BE2C (cell line): ENCODE measurements at regions not wholly inside any gene's neighbourhood (a gene's known extent, or its start where the extent isn't known, plus 50 kb on each side); places are given as distances from the start of the nearest gene placed in this dataset.

ENCODE experiments used
- DNase-seq: peaks from one replicate; pipeline ENCODE4 v3.0.0-alpha.2; 2020
- H3K27me3 ChIP-seq: fragments of 250-450 bp; sonication (Bioruptor Pico); 2 replicates; pipeline ENCODE4 v1.5.1; 2020; ENCODE audit warnings: mild to moderate bottlenecking
- H3K36me3 ChIP-seq: fragments of 250-450 bp; sonication (Bioruptor Pico); 2 replicates; pipeline ENCODE4 v1.5.1; 2020; ENCODE audit warnings: mild to moderate bottlenecking
- H3K4me1 ChIP-seq: fragments of 250-450 bp; sonication (Bioruptor Pico); 2 replicates; pipeline ENCODE4 v1.5.1; 2020
- H3K4me3 ChIP-seq: 2 replicates; pipeline ENCODE4 v1.5.1; 2011; ENCODE audit warnings: low read depth, low read length
- H3K9me3 ChIP-seq: fragments of 250-450 bp; sonication (Bioruptor Pico); 2 replicates; pipeline ENCODE4 v1.5.1; 2020
- CTCF ChIP-seq: IDR thresholded peaks from 2 replicates; pipeline ENCODE4 v1.5.1; 2012; ENCODE audit warnings: mild to moderate bottlenecking, low read depth, low read length

GRCh38 chr6:67615796-67616195 is 1019.3 kb upstream of the ADGRB3 start:
- DNase-seq: no peak
- no peaks in the 10 kb centered on the region for H3K27me3 ChIP-seq
- no peaks in the 10 kb centered on the region for H3K36me3 ChIP-seq
- no peak overlapping the region for H3K4me3 ChIP-seq
- no peak for TF ChIP-seq CTCF
- no peaks in the 10 kb centered on the region for H3K4me1 ChIP-seq
- no peaks in the 10 kb centered on the region for H3K9me3 ChIP-seq

DNA sequence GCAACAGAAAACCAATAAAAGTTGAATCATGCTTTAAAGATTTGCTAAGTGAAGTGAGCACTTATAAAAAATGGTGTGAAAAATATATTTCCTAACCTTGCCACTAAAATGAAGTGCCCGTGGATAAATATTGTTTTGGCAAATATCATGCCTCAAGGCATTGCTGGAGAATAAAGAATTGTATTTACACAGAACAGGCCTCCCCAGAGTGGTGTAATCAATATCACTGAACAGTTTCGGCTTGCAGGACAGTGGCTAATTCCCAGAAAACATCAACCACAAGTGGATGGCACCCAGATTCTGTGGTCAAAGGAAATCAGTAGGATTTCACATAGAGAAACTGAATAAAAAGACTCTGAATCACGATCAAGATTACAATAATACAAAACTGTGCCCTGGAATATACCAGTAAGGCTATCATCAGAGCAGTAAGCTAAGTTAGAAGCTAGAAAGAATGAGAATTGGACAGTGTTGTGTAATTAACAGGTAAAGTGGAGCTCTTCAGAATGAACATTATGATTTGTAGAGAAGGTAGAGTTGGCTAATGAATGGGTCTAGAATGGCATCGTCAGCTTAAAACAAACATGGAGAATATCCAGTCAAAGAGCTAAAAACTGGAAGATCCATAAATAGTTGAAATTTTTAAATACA is 1026.9 kb upstream of the ADGRB3 start:
- H3K9me3 ChIP-seq: no peaks in the 10 kb centered on the region
- no peak for TF ChIP-seq CTCF
- no peak for DNase-seq

GRCh38 chr6:67606906-67607828 is 1027.9 kb upstream of the ADGRB3 start:
- no peak for TF ChIP-seq CTCF
- DNase-seq: peak; percentile 6
- Histone ChIP-seq H3K9me3 (no peaks in the 10 kb centered on the region), H3K36me3 (no peaks in the 10 kb centered on the region), H3K4me3 (no peak overlapping the region), H3K4me1 (peaks cover 3% of the 10 kb centered on the region; the same call in 1 of the 2 replicates), H3K27me3 (no peaks in the 10 kb centered on the region)

More for the DNA sequence above, 1026.9 kb upstream of the ADGRB3 start:
- H3K36me3 ChIP-seq: no peaks in the 10 kb centered on the region
- H3K27me3 ChIP-seq: no peaks in the 10 kb centered on the region
- H3K4me3 ChIP-seq: no peak overlapping the region
- peaks cover 3% of the 10 kb centered on the region; the same call in 1 of the 2 replicates for H3K4me1 ChIP-seq

DNA sequence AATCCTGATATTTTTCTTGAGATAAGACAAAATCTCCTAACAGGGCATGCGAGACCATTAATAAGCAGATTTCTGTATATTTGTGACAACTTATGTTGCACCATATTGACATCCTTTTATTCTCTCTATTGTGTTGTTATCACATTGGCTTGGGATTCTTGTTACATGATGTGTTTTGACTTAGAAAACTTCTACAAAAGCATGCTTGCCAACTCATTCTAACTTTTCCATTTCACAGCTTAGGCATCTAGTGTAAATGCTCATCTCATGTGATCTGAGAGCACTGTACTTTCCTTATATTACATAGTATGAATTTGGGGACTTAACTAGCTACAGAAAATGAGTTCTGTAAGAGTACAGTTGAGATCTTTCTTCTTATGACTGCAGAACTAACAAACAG is 1040.7 kb upstream of the ADGRB3 start:
- Histone ChIP-seq H3K36me3 (no peaks in the 10 kb centered on the region), H3K4me3 (no peak overlapping the region), H3K9me3 (no peaks in the 10 kb centered on the region), H3K27me3 (no peaks in the 10 kb centered on the region; the same call in 1 of the 2 replicates), H3K4me1 (no peaks in the 10 kb centered on the region)
- no peak for DNase-seq
- TF ChIP-seq CTCF: no peak

- Histone ChIP-seq H3K4me3 (no peak overlapping the region), H3K27me3 (no peaks in the 10 kb centered on the region; the same call in 1 of the 2 replicates), H3K36me3 (no peaks in the 10 kb centered on the region), H3K4me1 (no peaks in the 10 kb centered on the region), H3K9me3 (no peaks in the 10 kb centered on the region)
- DNase-seq: no peak
- no peak for TF ChIP-seq CTCF
Measured at GRCh38 chr6:67593247-67593646, 1041.8 kb upstream of the ADGRB3 start.

GRCh38 chr6:67591910-67592309 is 1043.2 kb upstream of the ADGRB3 start:
- no peaks in the 10 kb centered on the region for H3K4me1 ChIP-seq
- no peak for DNase-seq
- no peaks in the 10 kb centered on the region for H3K36me3 ChIP-seq
- H3K9me3 ChIP-seq: no peaks in the 10 kb centered on the region
- no peak for TF ChIP-seq CTCF
- H3K27me3 ChIP-seq: no peaks in the 10 kb centered on the region; the same call in 1 of the 2 replicates
- H3K4me3 ChIP-seq: no peak overlapping the region
